DND-41 (cell line): ENCODE measurements at regions not wholly inside any gene's neighbourhood (a gene's known extent, or its start where the extent isn't known, plus 50 kb on each side); places are given as distances from the start of the nearest gene placed in this dataset.

ENCODE experiments used
- ATAC-seq: fragments of 200-7000 bp; cut with Tn5 transposase; 3 replicates; pipeline ENCODE4 v1.9.1; 2021; ENCODE audit warnings: low read depth; ENCODE audit not compliant: insufficient read depth
- DNase-seq: peaks from one replicate; pipeline ENCODE4 v3.0.0-alpha.2; 2020
- H2AFZ ChIP-seq: 2 replicates; pipeline ENCODE4 v1.6.0; 2012; ENCODE audit warnings: low read depth, low read length
- H3K27ac ChIP-seq: 2 replicates; pipeline ENCODE4 v1.5.1; 2012; ENCODE audit warnings: low read length, inconsistent platforms
- H3K27me3 ChIP-seq: fragments of 200-600 bp; sonication (generic); 2 replicates; pipeline ENCODE4 v1.6.0; 2012; ENCODE audit warnings: low read length, mild to moderate bottlenecking, inconsistent platforms; ENCODE audit not compliant: insufficient read depth, poor library complexity
- H3K36me3 ChIP-seq: 2 replicates; pipeline ENCODE4 v1.5.1; 2012; ENCODE audit warnings: low read length, inconsistent platforms; ENCODE audit not compliant: insufficient read depth
- H3K4me1 ChIP-seq: 2 replicates; pipeline ENCODE4 v1.5.1; 2012; ENCODE audit warnings: mild to moderate bottlenecking, low read length; ENCODE audit not compliant: insufficient read depth
- H3K4me2 ChIP-seq: 2 replicates; pipeline ENCODE4 v1.6.0; 2012; ENCODE audit warnings: mild to moderate bottlenecking, moderate library complexity, low read length, inconsistent platforms; ENCODE audit not compliant: insufficient read depth
- H3K4me3 ChIP-seq, 2 experiments: fragments of 200-600 bp in 1 of 2; shearing (Covaris generic) in 1 of 2; 2 replicates each; pipeline ENCODE4 v1.5.1; 2012 to 2016; ENCODE audit warnings: inconsistent platforms in 2 of 2, low read length in 2 of 2, mild to moderate bottlenecking in 2 of 2, low read depth in 1 of 2, moderate library complexity in 1 of 2
- H3K79me2 ChIP-seq: 2 replicates; pipeline ENCODE4 v1.6.0; 2012; ENCODE audit warnings: low read length, inconsistent platforms; ENCODE audit not compliant: insufficient read depth
- H3K9ac ChIP-seq: 2 replicates; pipeline ENCODE4 v1.6.0; 2012; ENCODE audit warnings: low read depth, mild to moderate bottlenecking, inconsistent platforms, low read length, moderate library complexity
- H3K9me3 ChIP-seq: 2 replicates; pipeline ENCODE4 v1.5.1; 2012; ENCODE audit warnings: low read length, moderate library complexity, mild to moderate bottlenecking, inconsistent platforms; ENCODE audit not compliant: insufficient read depth, severe bottlenecking
- H4K20me1 ChIP-seq: 2 replicates; pipeline ENCODE4 v1.6.0; 2012; ENCODE audit warnings: low read length; ENCODE audit not compliant: insufficient read depth
- EZH2 ChIP-seq: IDR thresholded peaks from 3 replicates; pipeline ENCODE4 v1.6.1; 2012; ENCODE audit warnings: borderline replicate concordance, low read depth, mild to moderate bottlenecking, moderate library complexity, low read length, inconsistent platforms; ENCODE audit not compliant: severe bottlenecking
- TF ChIP-seq, protein P1 (sequence below): IDR thresholded peaks from 2 replicates; pipeline ENCODE4 v1.5.1; 2012; ENCODE audit warnings: borderline replicate concordance, low read length, moderate library complexity, mild to moderate bottlenecking; ENCODE audit not compliant: poor library complexity, severe bottlenecking; ENCODE audit errors: extremely low read depth

DNA sequence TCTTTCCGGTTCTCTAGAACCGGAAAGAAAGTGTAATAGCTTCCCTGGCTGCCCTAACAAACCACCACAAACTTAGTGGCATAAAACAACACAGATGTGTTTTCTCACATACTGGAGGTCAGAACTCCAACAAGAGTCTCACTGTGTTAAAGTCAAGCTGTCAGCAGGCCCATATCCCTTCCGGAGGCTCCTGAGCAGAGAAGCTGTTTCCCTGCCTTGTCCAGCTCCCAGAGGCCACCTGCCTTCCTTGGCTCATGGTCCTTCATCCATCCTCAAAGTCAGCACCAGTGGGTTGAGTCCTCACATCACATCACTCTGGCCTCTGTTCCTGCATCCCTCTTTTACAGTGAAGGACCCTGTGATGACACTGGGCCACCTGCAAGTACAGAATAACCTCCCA, 49.8 kb upstream of the HMX1 start:
- H2AFZ ChIP-seq = no peak overlapping the region
- no peak overlapping the region for H3K9ac ChIP-seq
- H3K27ac ChIP-seq = no peak overlapping the region
- no peaks in the 10 kb centered on the region for H3K36me3 ChIP-seq
- H3K4me1 ChIP-seq = no peaks in the 10 kb centered on the region
- no peak for TF ChIP-seq EZH2
- TF ChIP-seq, protein P1, sequence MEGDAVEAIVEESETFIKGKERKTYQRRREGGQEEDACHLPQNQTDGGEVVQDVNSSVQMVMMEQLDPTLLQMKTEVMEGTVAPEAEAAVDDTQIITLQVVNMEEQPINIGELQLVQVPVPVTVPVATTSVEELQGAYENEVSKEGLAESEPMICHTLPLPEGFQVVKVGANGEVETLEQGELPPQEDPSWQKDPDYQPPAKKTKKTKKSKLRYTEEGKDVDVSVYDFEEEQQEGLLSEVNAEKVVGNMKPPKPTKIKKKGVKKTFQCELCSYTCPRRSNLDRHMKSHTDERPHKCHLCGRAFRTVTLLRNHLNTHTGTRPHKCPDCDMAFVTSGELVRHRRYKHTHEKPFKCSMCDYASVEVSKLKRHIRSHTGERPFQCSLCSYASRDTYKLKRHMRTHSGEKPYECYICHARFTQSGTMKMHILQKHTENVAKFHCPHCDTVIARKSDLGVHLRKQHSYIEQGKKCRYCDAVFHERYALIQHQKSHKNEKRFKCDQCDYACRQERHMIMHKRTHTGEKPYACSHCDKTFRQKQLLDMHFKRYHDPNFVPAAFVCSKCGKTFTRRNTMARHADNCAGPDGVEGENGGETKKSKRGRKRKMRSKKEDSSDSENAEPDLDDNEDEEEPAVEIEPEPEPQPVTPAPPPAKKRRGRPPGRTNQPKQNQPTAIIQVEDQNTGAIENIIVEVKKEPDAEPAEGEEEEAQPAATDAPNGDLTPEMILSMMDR = no peak
- no peaks in the 10 kb centered on the region for H3K27me3 ChIP-seq
- DNase-seq (no peak), ATAC-seq (no peak)
- no peak overlapping the region for H3K4me2 ChIP-seq
- 0 out of 2 replicates have a peak, but pooled peaks cover 3% of the 10 kb centered on the region for H4K20me1 ChIP-seq
- peaks cover 2% of the 10 kb centered on the region for H3K9me3 ChIP-seq
- no peaks in the 10 kb centered on the region for H3K79me2 ChIP-seq
- no peak overlapping the region for H3K4me3 ChIP-seq
